Psoas muscle (tissue), 7 donors: ENCODE measurements at regions not wholly inside any gene's neighbourhood (a gene's known extent, or its start where the extent isn't known, plus 50 kb on each side); places are given as distances from the start of the nearest gene placed in this dataset.

Experiments
- ATAC-seq, 4 donors: fragments of 200-7000 bp; cut with Tn5 transposase; one replicate each; pipeline ENCODE4 v1.9.1; 2020; ENCODE audit warnings: moderate library complexity in 3 of 4, mild to moderate bottlenecking in 2 of 4
- DNase-seq, 2 donors: peaks; one replicate each; pipeline ENCODE4 v3.0.0-alpha.2; 2020
- H3K27ac ChIP-seq: fragments of 200-600 bp; one replicate; pipeline ENCODE4 v1.8.0; 2022
- H3K27me3 ChIP-seq, 3 donors: fragments of 200-600 bp in 1 of 3; one replicate each; pipeline versions ENCODE4 v1.6.1 to v1.8.0; 2013 to 2022; ENCODE audit warnings: low read length in 2 of 3, mild to moderate bottlenecking in 2 of 3, moderate library complexity in 1 of 3; ENCODE audit not compliant: insufficient read depth in 3 of 3
- H3K36me3 ChIP-seq, 2 donors: fragments of 200-600 bp in 1 of 2; one replicate each; pipeline versions ENCODE4 v1.6.1 to v1.8.0; 2013 to 2022; ENCODE audit warnings: low read depth in 1 of 2, mild to moderate bottlenecking in 1 of 2, moderate library complexity in 1 of 2; ENCODE audit not compliant: insufficient read depth in 1 of 2
- H3K4me1 ChIP-seq: fragments of 200-600 bp; one replicate; pipeline ENCODE4 v1.8.0; 2022
- H3K4me3 ChIP-seq: fragments of 200-600 bp; one replicate; pipeline ENCODE4 v1.8.0; 2022; ENCODE audit warnings: mild to moderate bottlenecking
- H3K9me3 ChIP-seq: fragments of 200-600 bp; one replicate; pipeline ENCODE4 v1.8.0; 2022
- CTCF ChIP-seq: fragments of 200-600 bp; IDR thresholded peaks from one replicate; pipeline ENCODE4 v1.8.0; 2022; ENCODE audit warnings: antibody characterized with exemption
- WGBS, 3 donors: extraction: QIAGEN DNeasy Blood & Tissue Kit; methylation state at CpG; one replicate each; pipeline versions ENCODE4 v1.1.6 to v1.1.7; 2013; 5-methylcytosine and 5-hydroxymethylcytosine counted together
- intact Hi-C, 2 donors: fragments of 100-400 bp; cut with DNase I; formaldehyde crosslinking; loops; one replicate each; pipeline versions ENCODE4 v1.11.0 to v1.14.2; 2022
- donor health status: healthy with polysubstance abuse.
- donor health status: DM: no; HTN: no; CAD: no; lungs with moderate emphysema.
- donor health status: Bipolar disorder and iron deficiency.
- donor health status: healthy.
- donor health status: DM: yes; HTN: yes; CAD: no.
- donor health status: DM: no; HTN: no; CAD: no.
- donor health status: DM: yes; HTN: yes; CAD: no.

GRCh38 chr7:46349490-46349889 is 428.4 kb upstream of the IGFBP3 start:
- ATAC-seq = no peak
- no peak for TF ChIP-seq CTCF
- 69 to 73% (median 70%) methylated on average over 2 of the region's 2 CpGs for WGBS, 3 donors
- Histone ChIP-seq H3K27me3 (peaks cover 0 to 4% (median 0%) of the 10 kb centered on the region in 3 donors), H3K36me3 (no peaks in the 10 kb centered on the region), H3K4me3 (no peak overlapping the region), H3K4me1 (no peaks in the 10 kb centered on the region), H3K27ac (no peak overlapping the region), H3K9me3 (no peaks in the 10 kb centered on the region)
- no peak for DNase-seq
- intact Hi-C loops = no loop called here

- no peaks in the 10 kb centered on the region for H3K9me3 ChIP-seq
- 89 to 92% (median 91%) methylated on average over 4 of the region's 4 CpGs for WGBS, 3 donors
- no peak overlapping the region for H3K4me3 ChIP-seq
- no peaks in the 10 kb centered on the region for H3K4me1 ChIP-seq
- intact Hi-C loops = no loop called here
- TF ChIP-seq CTCF = no peak
- ATAC-seq = no peak
- peaks cover 0 to 4% (median 0%) of the 10 kb centered on the region in 3 donors for H3K27me3 ChIP-seq
- DNase-seq = no peak
- H3K36me3 ChIP-seq = no peaks in the 10 kb centered on the region
- no peak overlapping the region for H3K27ac ChIP-seq
Measured at GRCh38 chr7:46344533-46344932, 423.5 kb upstream of the IGFBP3 start.

GRCh38 chr7:46343802-46344201 is 422.7 kb upstream of the IGFBP3 start:
- H3K36me3 ChIP-seq = no peaks in the 10 kb centered on the region
- H3K4me3 ChIP-seq = no peak overlapping the region
- H3K27me3 ChIP-seq = peaks cover 0 to 4% (median 0%) of the 10 kb centered on the region in 3 donors
- no peak overlapping the region for H3K27ac ChIP-seq
- H3K9me3 ChIP-seq = no peaks in the 10 kb centered on the region
- DNase-seq = no peak
- 84 to 91% (median 90%) methylated on average over 1 of the region's 1 CpG for WGBS, 3 donors
- no peak for ATAC-seq
- TF ChIP-seq CTCF = no peak
- intact Hi-C loops = no loop called here
- no peaks in the 10 kb centered on the region for H3K4me1 ChIP-seq

GRCh38 chr7:46322937-46323336 is 401.9 kb upstream of the IGFBP3 start:
- no peak for DNase-seq
- 75 to 78% (median 76%) methylated on average over 4 of the region's 4 CpGs for WGBS, 3 donors
- Histone ChIP-seq H3K4me3 (no peak overlapping the region), H3K27ac (no peak overlapping the region), H3K36me3 (no peaks in the 10 kb centered on the region), H3K9me3 (no peaks in the 10 kb centered on the region), H3K4me1 (no peaks in the 10 kb centered on the region), H3K27me3 (no peaks in the 10 kb centered on the region)
- ATAC-seq = no peak
- intact Hi-C loops = no loop called here
- no peak for TF ChIP-seq CTCF

GRCh38 chr7:46321556-46322205 is 400.6 kb upstream of the IGFBP3 start:
- Histone ChIP-seq H3K27ac (no peak overlapping the region), H3K36me3 (no peaks in the 10 kb centered on the region), H3K27me3 (no peaks in the 10 kb centered on the region), H3K4me1 (no peaks in the 10 kb centered on the region), H3K4me3 (no peak overlapping the region), H3K9me3 (no peaks in the 10 kb centered on the region)
- WGBS, 3 donors = 76 to 86% (median 83%) methylated on average over 11 of the region's 11 CpGs
- DNase-seq = no peak
- ATAC-seq = no peak
- intact Hi-C loops = no loop called here
- TF ChIP-seq CTCF = no peak
